HFF-Myc (cell line): ENCODE measurements at regions not wholly inside any gene's neighbourhood (a gene's known extent, or its start where the extent isn't known, plus 50 kb on each side); places are given as distances from the start of the nearest gene placed in this dataset.

Source experiments
- DNase-seq: peaks from one replicate; pipeline ENCODE4 v3.0.0-alpha.2; 2011; ENCODE audit warnings: low read depth; ENCODE audit errors: extremely low read depth
- H3K4me3 ChIP-seq: replicated peaks from 2 replicates; pipeline ENCODE4 v1.5.1; 2011; ENCODE audit warnings: low read depth, mild to moderate bottlenecking, control low read depth, low read length
- TF ChIP-seq, protein P1 (sequence below): IDR thresholded peaks from 2 replicates; pipeline ENCODE4 v1.5.1; 2012; ENCODE audit warnings: mild to moderate bottlenecking, low read depth, low read length, control low read depth; ENCODE audit errors: missing control alignments

DNA sequence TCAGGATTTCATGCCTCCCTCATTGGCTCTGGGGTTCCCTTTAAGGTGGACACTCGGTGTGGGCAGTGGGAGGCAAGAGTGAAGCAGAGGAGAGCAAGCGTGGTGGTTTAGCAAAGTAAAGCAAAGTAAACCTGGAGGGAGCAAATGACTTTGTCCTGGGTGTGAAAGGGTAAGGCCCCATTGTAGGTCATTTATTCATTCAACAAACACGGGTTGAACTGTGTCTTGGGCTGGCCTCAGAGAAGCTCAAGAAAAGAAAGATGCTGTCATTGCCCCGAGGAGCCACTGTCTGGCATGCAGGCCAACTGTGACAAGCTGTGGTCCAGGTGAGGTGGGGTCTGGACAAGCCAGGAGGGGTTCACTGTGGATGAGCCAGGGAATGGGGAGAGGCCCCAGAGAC, 68.9 kb upstream of the DLK1 start:
- TF ChIP-seq, protein P1, sequence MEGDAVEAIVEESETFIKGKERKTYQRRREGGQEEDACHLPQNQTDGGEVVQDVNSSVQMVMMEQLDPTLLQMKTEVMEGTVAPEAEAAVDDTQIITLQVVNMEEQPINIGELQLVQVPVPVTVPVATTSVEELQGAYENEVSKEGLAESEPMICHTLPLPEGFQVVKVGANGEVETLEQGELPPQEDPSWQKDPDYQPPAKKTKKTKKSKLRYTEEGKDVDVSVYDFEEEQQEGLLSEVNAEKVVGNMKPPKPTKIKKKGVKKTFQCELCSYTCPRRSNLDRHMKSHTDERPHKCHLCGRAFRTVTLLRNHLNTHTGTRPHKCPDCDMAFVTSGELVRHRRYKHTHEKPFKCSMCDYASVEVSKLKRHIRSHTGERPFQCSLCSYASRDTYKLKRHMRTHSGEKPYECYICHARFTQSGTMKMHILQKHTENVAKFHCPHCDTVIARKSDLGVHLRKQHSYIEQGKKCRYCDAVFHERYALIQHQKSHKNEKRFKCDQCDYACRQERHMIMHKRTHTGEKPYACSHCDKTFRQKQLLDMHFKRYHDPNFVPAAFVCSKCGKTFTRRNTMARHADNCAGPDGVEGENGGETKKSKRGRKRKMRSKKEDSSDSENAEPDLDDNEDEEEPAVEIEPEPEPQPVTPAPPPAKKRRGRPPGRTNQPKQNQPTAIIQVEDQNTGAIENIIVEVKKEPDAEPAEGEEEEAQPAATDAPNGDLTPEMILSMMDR = no peak
- DNase-seq = no peak
- H3K4me3 ChIP-seq = no peak overlapping the region

DNA sequence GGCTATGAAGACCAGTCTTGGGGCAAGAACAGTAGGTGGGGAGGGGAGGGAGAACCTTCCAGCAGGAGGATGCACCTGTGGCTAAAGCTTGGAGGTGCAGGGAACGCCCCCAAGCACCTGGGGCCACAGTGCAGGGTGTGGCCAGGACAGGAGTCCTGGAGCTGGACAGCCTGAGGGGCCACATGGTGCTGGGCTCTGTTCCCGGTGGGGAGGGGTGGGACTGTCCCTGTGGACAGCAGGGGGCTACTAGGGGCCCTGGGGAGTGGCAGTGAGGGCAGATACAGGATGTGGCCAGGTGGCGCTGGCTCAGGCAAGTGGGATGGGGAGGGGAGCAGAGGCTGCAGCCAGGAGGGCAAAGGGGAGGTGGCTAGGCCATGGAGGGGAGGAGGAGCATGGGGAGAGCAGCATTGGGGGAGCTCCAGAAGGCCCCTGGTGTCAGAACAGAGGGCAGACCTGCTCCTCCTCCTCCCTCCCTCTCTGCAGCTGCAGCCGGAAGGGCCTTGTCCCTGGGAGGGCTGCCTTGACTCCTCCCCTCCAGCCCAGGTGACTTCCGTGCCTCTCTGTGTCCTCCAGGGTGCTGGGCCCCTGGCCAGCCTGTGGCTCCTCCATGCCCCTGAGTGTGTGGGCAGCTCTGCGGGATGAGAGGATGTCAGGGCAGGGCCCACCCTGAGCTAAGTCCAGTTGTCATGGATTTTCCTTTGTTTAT, 68.4 kb upstream of the DLK1 start:
- TF ChIP-seq, protein P1 = no peak
- DNase-seq = no peak
- no peak overlapping the region for H3K4me3 ChIP-seq

DNA sequence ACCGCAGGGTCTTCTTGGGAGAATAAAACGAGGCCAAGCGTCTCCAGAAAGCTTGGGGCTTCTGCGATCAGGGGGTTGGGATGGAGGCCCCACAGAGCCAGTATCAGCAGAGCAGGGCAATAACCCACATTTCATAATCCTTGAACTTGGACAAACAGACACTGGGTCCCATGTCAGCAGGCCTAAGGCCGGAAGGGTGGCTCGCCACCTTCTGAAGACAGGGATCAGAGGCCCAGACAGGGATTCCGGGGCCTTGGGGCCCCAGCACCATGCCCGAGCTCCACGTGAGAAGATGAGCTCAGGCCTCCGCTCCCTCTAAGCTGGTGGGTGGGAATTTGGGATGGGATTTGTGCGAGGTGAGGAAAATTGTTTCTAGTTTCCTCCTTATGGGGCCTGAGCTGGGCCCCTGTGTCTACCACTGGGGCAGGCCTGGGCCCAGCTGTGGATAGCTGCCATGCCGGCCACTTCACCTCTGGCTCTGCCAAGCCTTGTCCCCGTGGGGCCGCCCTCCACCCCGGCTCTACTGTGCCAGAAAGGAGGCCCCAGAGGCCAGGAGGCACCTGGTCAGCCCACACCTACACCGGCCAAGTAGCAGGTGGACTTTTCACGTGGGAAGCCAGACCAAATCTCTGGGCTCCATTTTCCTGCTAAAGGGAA, 67.2 kb upstream of the DLK1 start:
- TF ChIP-seq, protein P1 = no peak
- no peak overlapping the region for H3K4me3 ChIP-seq
- DNase-seq = no peak

GRCh38 chr14:100660498-100660881, 66.2 kb upstream of the DLK1 start:
- DNase-seq = no peak
- H3K4me3 ChIP-seq = no peak overlapping the region
- TF ChIP-seq, protein P1 = no peak

- TF ChIP-seq, protein P1 = no peak
- no peak for DNase-seq
- H3K4me3 ChIP-seq = no peak overlapping the region
Observed at GRCh38 chr14:100660882-100661635, 65.6 kb upstream of the DLK1 start.

- TF ChIP-seq, protein P1 = peak; percentile 93
- no peak for DNase-seq
- no peak overlapping the region for H3K4me3 ChIP-seq
Observed at GRCh38 chr14:100662879-100663760, 63.6 kb upstream of the DLK1 start.
